ENCODE measurements at regions not wholly inside any gene's neighbourhood (a gene's known extent, or its start where the extent isn't known, plus 50 kb on each side); places are given as distances from the start of the nearest gene placed in this dataset.

GRCh38 chr2:3951131-3951954, 248.0 kb downstream of the DCDC2C start:
- Mint-ChIP-seq H3K36me3 (no peaks in the 10 kb centered on the region), H3K9me3 (peaks cover 11% of the 10 kb centered on the region), H3K27me3 (no peaks in the 10 kb centered on the region), H3K4me3 (no peak overlapping the region), H3K27ac (no peak overlapping the region), H3K4me1 (no peaks in the 10 kb centered on the region)
- DNase-seq, result no peak
- CTCF ChIA-PET, result no interaction called here

- CTCF ChIA-PET, result no interaction called here
- no peak for DNase-seq
- Mint-ChIP-seq H3K27me3 (peaks cover 3% of the 10 kb centered on the region), H3K36me3 (no peaks in the 10 kb centered on the region), H3K4me1 (no peaks in the 10 kb centered on the region), H3K27ac (no peak overlapping the region), H3K4me3 (no peak overlapping the region), H3K9me3 (peaks cover 11% of the 10 kb centered on the region)
Observed at GRCh38 chr2:3952866-3953516, 249.6 kb downstream of the DCDC2C start.

DNA sequence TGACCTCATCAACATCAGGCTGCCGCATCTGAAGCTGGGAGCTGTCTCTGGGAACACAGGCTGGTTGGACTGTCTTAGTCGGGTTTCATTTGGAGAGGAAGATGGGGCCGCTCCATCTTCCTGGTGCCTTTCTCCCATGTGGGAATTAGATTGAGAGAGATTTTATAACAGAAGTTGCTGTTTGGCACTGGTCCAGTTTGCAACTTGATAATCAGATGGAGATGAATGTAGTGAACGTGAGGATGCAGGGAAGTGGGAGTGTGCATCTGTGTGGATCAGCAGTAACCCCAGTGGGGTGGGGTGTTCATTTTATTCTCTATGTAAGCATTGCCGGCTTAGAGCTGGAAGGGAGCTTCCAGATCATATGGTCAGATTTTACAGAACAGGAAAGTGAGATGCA, 250.9 kb downstream of the DCDC2C start:
- CTCF ChIA-PET, result no interaction called here
- no peaks in the 10 kb centered on the region for H3K36me3 Mint-ChIP-seq
- H3K9me3 Mint-ChIP-seq, result peaks cover 9% of the 10 kb centered on the region
- no peak overlapping the region for H3K27ac Mint-ChIP-seq
- DNase-seq, result no peak
- no peaks in the 10 kb centered on the region for H3K4me1 Mint-ChIP-seq
- H3K4me3 Mint-ChIP-seq, result no peak overlapping the region
- peaks cover 3% of the 10 kb centered on the region for H3K27me3 Mint-ChIP-seq

- no peak overlapping the region for H3K27ac Mint-ChIP-seq
Observed at GRCh38 chr2:3956406-3956805, 253.0 kb downstream of the DCDC2C start.

GRCh38 chr2:3956892-3957291, 253.5 kb downstream of the DCDC2C start:
- DNase-seq, result no peak
- no peaks in the 10 kb centered on the region for H3K9me3 Mint-ChIP-seq
- no peaks in the 10 kb centered on the region for H3K4me1 Mint-ChIP-seq
- H3K27me3 Mint-ChIP-seq, result peaks cover 3% of the 10 kb centered on the region
- no peak overlapping the region for H3K27ac Mint-ChIP-seq
- H3K36me3 Mint-ChIP-seq, result no peaks in the 10 kb centered on the region
- H3K4me3 Mint-ChIP-seq, result no peak overlapping the region
- CTCF ChIA-PET, result no interaction called here

More at GRCh38 chr2:3956406-3956805, 253.0 kb downstream of the DCDC2C start:
- DNase-seq, result no peak
- Mint-ChIP-seq H3K36me3 (no peaks in the 10 kb centered on the region), H3K9me3 (peaks cover 4% of the 10 kb centered on the region), H3K27me3 (peaks cover 3% of the 10 kb centered on the region), H3K4me1 (no peaks in the 10 kb centered on the region), H3K4me3 (no peak overlapping the region)
- CTCF ChIA-PET, result interaction anchor here (0.7 kb wide), 1 partner anchor 1409 kb away, joined by 3 read pairs; no protein-coding TSS in a partner anchor

- no peaks in the 10 kb centered on the region for H3K9me3 Mint-ChIP-seq
- DNase-seq, result no peak
- no peaks in the 10 kb centered on the region for H3K36me3 Mint-ChIP-seq
- H3K27ac Mint-ChIP-seq, result no peak overlapping the region
- peaks cover 3% of the 10 kb centered on the region for H3K27me3 Mint-ChIP-seq
- CTCF ChIA-PET, result interaction anchor here (1.0 to 1.9 kb wide), 2 partner anchors 9 to 1407 kb away, joined by 4 to 5 read pairs; no protein-coding TSS in a partner anchor
- H3K4me1 Mint-ChIP-seq, result no peaks in the 10 kb centered on the region
- H3K4me3 Mint-ChIP-seq, result no peak overlapping the region
Observed at GRCh38 chr2:3958465-3958864, 255.1 kb downstream of the DCDC2C start.

- H3K27me3 Mint-ChIP-seq, result peaks cover 3% of the 10 kb centered on the region
- no peaks in the 10 kb centered on the region for H3K36me3 Mint-ChIP-seq
- CTCF ChIA-PET, result interaction anchor here (0.5 to 1.9 kb wide), 5 partner anchors 10 to 1406 kb away, joined by 3 to 5 read pairs (median 3); no protein-coding TSS in a partner anchor
- no peak overlapping the region for H3K4me3 Mint-ChIP-seq
- no peaks in the 10 kb centered on the region for H3K4me1 Mint-ChIP-seq
- no peaks in the 10 kb centered on the region for H3K9me3 Mint-ChIP-seq
- no peak overlapping the region for H3K27ac Mint-ChIP-seq
- DNase-seq, result no peak
Observed at GRCh38 chr2:3958969-3959368, 255.6 kb downstream of the DCDC2C start.

DNA sequence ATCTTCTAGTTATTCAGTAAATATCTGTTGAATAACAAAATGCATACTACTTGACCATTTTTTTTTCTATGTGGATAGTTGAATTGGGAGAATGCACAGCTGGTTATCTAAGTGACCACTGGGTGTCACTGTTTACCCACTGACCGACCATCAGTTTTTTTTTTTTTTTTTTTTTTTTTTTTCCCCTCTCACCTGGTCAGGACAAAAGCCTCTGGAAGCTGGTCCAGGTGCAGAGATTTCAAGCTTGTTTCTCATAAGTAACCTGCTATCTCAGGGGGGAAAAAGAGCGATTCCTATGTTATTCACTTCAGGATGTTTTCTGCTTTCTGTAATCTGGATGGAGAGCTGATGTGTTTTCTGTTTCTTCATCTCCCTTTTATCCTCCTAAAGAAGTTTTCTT, 256.0 kb downstream of the DCDC2C start:
- Mint-ChIP-seq H3K4me1 (no peaks in the 10 kb centered on the region), H3K36me3 (no peaks in the 10 kb centered on the region), H3K4me3 (no peak overlapping the region), H3K27me3 (peaks cover 3% of the 10 kb centered on the region), H3K27ac (no peak overlapping the region), H3K9me3 (no peaks in the 10 kb centered on the region)
- CTCF ChIA-PET, result interaction anchor here (0.5 to 1.9 kb wide), 5 partner anchors 10 to 1409 kb away, joined by 3 to 5 read pairs (median 3); no protein-coding TSS in a partner anchor
- no peak for DNase-seq

DNA sequence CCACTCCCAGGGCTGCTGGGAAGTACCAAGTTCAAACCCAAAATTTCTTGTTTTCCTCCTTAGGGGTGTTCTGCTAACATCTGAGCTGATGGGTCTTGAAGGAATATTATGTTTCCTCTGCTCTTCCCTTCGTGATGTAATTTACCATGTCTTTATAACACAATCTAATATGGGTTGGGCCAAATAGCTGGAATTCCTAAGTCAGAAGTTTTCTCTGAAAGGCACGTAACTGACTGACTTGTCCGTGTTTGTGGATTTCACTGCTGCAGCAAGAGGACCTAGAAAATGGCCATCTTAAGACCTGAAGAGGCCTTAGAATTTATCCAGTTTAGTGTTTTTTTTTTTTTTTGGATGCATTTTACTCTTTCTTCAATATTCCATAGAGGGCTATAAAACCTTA, 256.7 kb downstream of the DCDC2C start:
- DNase-seq, result no peak
- Mint-ChIP-seq H3K27me3 (peaks cover 3% of the 10 kb centered on the region), H3K4me1 (no peaks in the 10 kb centered on the region), H3K9me3 (no peaks in the 10 kb centered on the region), H3K36me3 (no peaks in the 10 kb centered on the region), H3K27ac (no peak overlapping the region), H3K4me3 (no peak overlapping the region)
- CTCF ChIA-PET, result interaction anchor here (1.0 to 1.9 kb wide), 2 partner anchors 11 to 1408 kb away, joined by 3 to 5 read pairs; no protein-coding TSS in a partner anchor

GRCh38 chr2:3962719-3963118, 259.3 kb downstream of the DCDC2C start:
- Mint-ChIP-seq H3K4me3 (no peak overlapping the region), H3K27me3 (no peaks in the 10 kb centered on the region), H3K4me1 (no peaks in the 10 kb centered on the region), H3K27ac (no peak overlapping the region), H3K36me3 (no peaks in the 10 kb centered on the region), H3K9me3 (no peaks in the 10 kb centered on the region)
- no peak for DNase-seq
- CTCF ChIA-PET, result interaction anchor here (2.3 kb wide), 1 partner anchor 1403 kb away, joined by 6 read pairs; no protein-coding TSS in a partner anchor

- no peak for DNase-seq
- Mint-ChIP-seq H3K36me3 (no peaks in the 10 kb centered on the region), H3K4me3 (no peak overlapping the region), H3K27me3 (no peaks in the 10 kb centered on the region), H3K4me1 (no peaks in the 10 kb centered on the region), H3K9me3 (no peaks in the 10 kb centered on the region), H3K27ac (no peak overlapping the region)
- CTCF ChIA-PET, result no interaction called here
Observed at GRCh38 chr2:3965211-3965610, 261.8 kb downstream of the DCDC2C start.

GRCh38 chr2:3965953-3966352, 262.6 kb downstream of the DCDC2C start:
- CTCF ChIA-PET, result no interaction called here
- Mint-ChIP-seq H3K27ac (no peak overlapping the region), H3K36me3 (no peaks in the 10 kb centered on the region), H3K27me3 (no peaks in the 10 kb centered on the region), H3K4me1 (no peaks in the 10 kb centered on the region), H3K4me3 (no peak overlapping the region), H3K9me3 (no peaks in the 10 kb centered on the region)
- no peak for DNase-seq

GRCh38 chr2:3966470-3966869, 263.1 kb downstream of the DCDC2C start:
- DNase-seq, result no peak
- Mint-ChIP-seq H3K4me3 (no peak overlapping the region), H3K27me3 (no peaks in the 10 kb centered on the region), H3K9me3 (no peaks in the 10 kb centered on the region), H3K27ac (no peak overlapping the region), H3K36me3 (no peaks in the 10 kb centered on the region), H3K4me1 (no peaks in the 10 kb centered on the region)
- CTCF ChIA-PET, result no interaction called here

- no peaks in the 10 kb centered on the region for H3K9me3 Mint-ChIP-seq
- H3K4me1 Mint-ChIP-seq, result no peaks in the 10 kb centered on the region
- CTCF ChIA-PET, result no interaction called here
- no peaks in the 10 kb centered on the region for H3K36me3 Mint-ChIP-seq
- DNase-seq, result no peak
- H3K4me3 Mint-ChIP-seq, result no peak overlapping the region
- no peaks in the 10 kb centered on the region for H3K27me3 Mint-ChIP-seq
- H3K27ac Mint-ChIP-seq, result peak overlapping the region; percentile 21
Observed at GRCh38 chr2:3968736-3969135, 265.4 kb downstream of the DCDC2C start.
